HepG2 (cell line): ENCODE measurements at regions not wholly inside any gene's neighbourhood (a gene's known extent, or its start where the extent isn't known, plus 50 kb on each side); places are given as distances from the start of the nearest gene placed in this dataset.

Experiments
- CEBPG ChIP-seq: IDR thresholded peaks from 2 replicates; pipeline ENCODE4 v1.6.1; 2016
- FOXO4 ChIP-seq: sonication (generic); formaldehyde crosslinking; conservative IDR thresholded peaks from 2 replicates; pipeline ENCODE4 v1.8.1; 2023; ENCODE audit warnings: missing genetic modification reagents
- HMG20B ChIP-seq: conservative IDR thresholded peaks from 2 replicates; pipeline ENCODE4 v1.6.1; 2016; ENCODE audit warnings: missing genetic modification reagents, missing compliant biosample characterization
- MIER3 ChIP-seq: IDR thresholded peaks from 2 replicates; pipeline ENCODE4 v1.6.1; 2016; ENCODE audit warnings: missing compliant biosample characterization, borderline replicate concordance
- NFE2 ChIP-seq: sonication (generic); formaldehyde crosslinking; IDR thresholded peaks from 2 replicates; pipeline ENCODE4 v1.4.0; 2020; ENCODE audit warnings: missing genetic modification reagents
- RERE ChIP-seq: IDR thresholded peaks from 2 replicates; pipeline ENCODE4 v1.6.1; 2016; ENCODE audit warnings: low read depth, missing genetic modification reagents, missing compliant biosample characterization
- SCMH1 ChIP-seq: sonication (generic); formaldehyde crosslinking; IDR thresholded peaks from 2 replicates; pipeline ENCODE4 v1.9.0; 2021; ENCODE audit warnings: missing genetic modification reagents, mild to moderate bottlenecking, borderline replicate concordance
- SIN3B ChIP-seq: fragments of 150-350 bp; IDR thresholded peaks from 2 replicates; pipeline ENCODE4 v1.6.1; 2014; ENCODE audit warnings: low read length
- SMAD1 ChIP-seq: sonication (generic); formaldehyde crosslinking; IDR thresholded peaks from 2 replicates; pipeline ENCODE4 v1.4.0; 2020; ENCODE audit warnings: missing genetic modification reagents, low read depth, mild to moderate bottlenecking, borderline replicate concordance
- SNRNP70 ChIP-seq: fragments of 200-400 bp; formaldehyde crosslinking; IDR thresholded peaks from 2 replicates; pipeline ENCODE4 v1.6.1; 2017; ENCODE audit warnings: mild to moderate bottlenecking, low read depth, low read length, moderate library complexity
- TFAP4 ChIP-seq: sonication (generic); IDR thresholded peaks from 2 replicates; pipeline ENCODE4 v1.6.1; 2016; ENCODE audit warnings: low read depth, borderline replicate concordance
- TP53 ChIP-seq: sonication (generic); formaldehyde crosslinking; conservative IDR thresholded peaks from 2 replicates; pipeline ENCODE4 v1.4.0; 2020; ENCODE audit warnings: missing genetic modification reagents
- ZFP36L1 ChIP-seq: sonication (generic); formaldehyde crosslinking; IDR thresholded peaks from 2 replicates; pipeline ENCODE4 v1.8.0; 2022; ENCODE audit warnings: mild to moderate bottlenecking, missing genetic modification reagents, moderate library complexity
- ZIK1 ChIP-seq: sonication (generic); formaldehyde crosslinking; IDR thresholded peaks from 2 replicates; pipeline ENCODE4 v1.5.0; 2020; ENCODE audit warnings: mild to moderate bottlenecking, low read depth, missing genetic modification reagents, borderline replicate concordance
- ZKSCAN5 ChIP-seq: sonication (generic); formaldehyde crosslinking; IDR thresholded peaks from 2 replicates; pipeline ENCODE4 v1.5.1; 2020; ENCODE audit warnings: mild to moderate bottlenecking, missing genetic modification reagents
- ZNF3 ChIP-seq: IDR thresholded peaks from 2 replicates; pipeline ENCODE4 v1.7.0; 2017; ENCODE audit warnings: inconsistent platforms
- ZNF335 ChIP-seq: sonication (generic); formaldehyde crosslinking; IDR thresholded peaks from 2 replicates; pipeline ENCODE4 v1.4.0; 2020; ENCODE audit warnings: missing genetic modification reagents
- ZNF484 ChIP-seq: sonication (generic); formaldehyde crosslinking; IDR thresholded peaks from 2 replicates; pipeline ENCODE4 v1.5.1; 2020; ENCODE audit warnings: mild to moderate bottlenecking, low read depth, missing genetic modification reagents, borderline replicate concordance
- ZNF530 ChIP-seq: sonication (generic); formaldehyde crosslinking; IDR thresholded peaks from 2 replicates; pipeline ENCODE4 v1.5.0; 2020; ENCODE audit warnings: low read depth, mild to moderate bottlenecking, missing genetic modification reagents
- ZNF562 ChIP-seq: sonication (generic); formaldehyde crosslinking; IDR thresholded peaks from 2 replicates; pipeline ENCODE4 v1.8.0; 2022; ENCODE audit warnings: missing genetic modification reagents, borderline replicate concordance
- ZNF883 ChIP-seq: sonication (generic); formaldehyde crosslinking; IDR thresholded peaks from 2 replicates; pipeline ENCODE4 v1.5.1; 2020; ENCODE audit warnings: mild to moderate bottlenecking, missing genetic modification reagents; ENCODE audit errors: not compliant biosample characterization

GRCh38 chr15:93341164-93341563, 252.2 kb upstream of the RGMA start (continued):
- 0 out of 2 replicates have a peak, but pooled peaks have one; percentile 49 for TF ChIP-seq RERE (CRISPR knock-in tag)
- no peak for TF ChIP-seq TP53 (CRISPR knock-in tag)
- no peak for TF ChIP-seq SMAD1
- TF ChIP-seq ZFP36L1 (CRISPR knock-in tag): no peak
- no peak for TF ChIP-seq ZNF883 (CRISPR knock-in tag)
- TF ChIP-seq ZNF335 (CRISPR knock-in tag): 0 out of 2 replicates have a peak, but pooled peaks have one; percentile 12
- TF ChIP-seq MIER3 (CRISPR knock-in tag): peak; percentile 74; the same call in 1 of the 2 replicates
- no peak for TF ChIP-seq ZNF484 (CRISPR knock-in tag)
- no peak for TF ChIP-seq NFE2 (CRISPR knock-in tag)
- TF ChIP-seq HMG20B (CRISPR knock-in tag): peak; percentile 61; the same call in 1 of the 2 replicates
- no peak for TF ChIP-seq SNRNP70
- peak; percentile 75 for TF ChIP-seq CEBPG (CRISPR knock-in tag)
- TF ChIP-seq ZNF530 (CRISPR knock-in tag): no peak
- no peak for TF ChIP-seq FOXO4 (CRISPR knock-in tag)
- peak; percentile 49; the same call in 1 of the 2 replicates for TF ChIP-seq TFAP4
- TF ChIP-seq ZNF562 (CRISPR knock-in tag): no peak
- no peak for TF ChIP-seq ZKSCAN5 (CRISPR knock-in tag)
- TF ChIP-seq ZNF3 (CRISPR knock-in tag): no peak
- TF ChIP-seq ZIK1 (CRISPR knock-in tag): no peak
- TF ChIP-seq SIN3B: no peak
- TF ChIP-seq SCMH1 (CRISPR knock-in tag): no peak
